ENCODE measurements at regions not wholly inside any gene's neighbourhood (a gene's known extent, or its start where the extent isn't known, plus 50 kb on each side); places are given as distances from the start of the nearest gene placed in this dataset.

- TF ChIP-seq EZH2phosphoT487 (IDR thresholded peaks at IDR 0.05; ENCODE audit: borderline replicate concordance, low read depth, low read length) (no peak), CTCF (conservative IDR thresholded peaks at IDR 0.05; ENCODE audit: low read length) (no peak)
- H3K79me2 ChIP-seq (ENCODE audit: insufficient read depth, low read depth, low read length), result no peaks in the 10 kb centered on the region
- no peaks in the 10 kb centered on the region for H3K36me3 ChIP-seq (ENCODE audit: insufficient read depth, low read length)
- H2AFZ ChIP-seq (ENCODE audit: low read length), result no peak overlapping the region
- no peaks in the 10 kb centered on the region for H4K20me1 ChIP-seq (ENCODE audit: insufficient read depth, low read length)
- H3K9me2 ChIP-seq (ENCODE audit: insufficient read depth, low read length), result no peaks in the 10 kb centered on the region
- no peaks in the 10 kb centered on the region for H3K4me1 ChIP-seq (ENCODE audit: insufficient read depth, low read length, poor library complexity, severe bottlenecking)
- ChIA-PET POLR2A (no interaction called here), CTCF (ENCODE audit: unreplicated experiment) (no interaction called here)
- no peak overlapping the region for H3K4me2 ChIP-seq (ENCODE audit: low read length)
- intact Hi-C loops (cut with micrococcal nuclease; ENCODE audit: unreplicated experiment), result no loop called here
- H3K4me3 ChIP-seq (ENCODE audit: low read depth, low read length, poor library complexity, severe bottlenecking), result no peak overlapping the region
- DNase-seq (ENCODE audit: low spot score), result no peak
- no TSS peak for BruUV-seq (replicated peaks)
- H3K9me3 ChIP-seq (ENCODE audit: low read length), result no peaks in the 10 kb centered on the region
- no peak overlapping the region for H3K27ac ChIP-seq (ENCODE audit: low read depth, low read length, poor library complexity, severe bottlenecking)
These were observed 1164.4 kb upstream of the IGFBP7 start for GRCh38 chr4:58274553-58274952.

GRCh38 chr4:58272311-58272710, 1162.1 kb upstream of the IGFBP7 start:
- no peaks in the 10 kb centered on the region for H3K79me2 ChIP-seq (ENCODE audit: insufficient read depth, low read depth, low read length)
- no peaks in the 10 kb centered on the region for H4K20me1 ChIP-seq (ENCODE audit: insufficient read depth, low read length)
- DNase-seq (ENCODE audit: low spot score), result no peak
- H3K4me3 ChIP-seq (ENCODE audit: low read depth, low read length, poor library complexity, severe bottlenecking), result no peak overlapping the region
- no peak overlapping the region for H3K4me2 ChIP-seq (ENCODE audit: low read length)
- H3K9me2 ChIP-seq (ENCODE audit: insufficient read depth, low read length), result no peaks in the 10 kb centered on the region
- ChIA-PET CTCF (ENCODE audit: unreplicated experiment) (no interaction called here), POLR2A (no interaction called here)
- TF ChIP-seq EZH2phosphoT487 (IDR thresholded peaks at IDR 0.05; ENCODE audit: borderline replicate concordance, low read depth, low read length), result no peak
- no peak for TF ChIP-seq CTCF (conservative IDR thresholded peaks at IDR 0.05; ENCODE audit: low read length)
- no TSS peak for BruUV-seq (replicated peaks)
- no peaks in the 10 kb centered on the region for H3K36me3 ChIP-seq (ENCODE audit: insufficient read depth, low read length)
- H3K9me3 ChIP-seq (ENCODE audit: low read length), result no peaks in the 10 kb centered on the region
- intact Hi-C loops (cut with micrococcal nuclease; ENCODE audit: unreplicated experiment), result no loop called here
- H2AFZ ChIP-seq (ENCODE audit: low read length), result no peak overlapping the region
- no peaks in the 10 kb centered on the region for H3K4me1 ChIP-seq (ENCODE audit: insufficient read depth, low read length, poor library complexity, severe bottlenecking)
- no peak overlapping the region for H3K27ac ChIP-seq (ENCODE audit: low read depth, low read length, poor library complexity, severe bottlenecking)

GRCh38 chr4:58265734-58266133, 1155.5 kb upstream of the IGFBP7 start:
- Histone ChIP-seq H2AFZ (ENCODE audit: low read length) (no peak overlapping the region), H3K4me2 (ENCODE audit: low read length) (no peak overlapping the region), H3K36me3 (ENCODE audit: insufficient read depth, low read length) (no peaks in the 10 kb centered on the region), H3K79me2 (ENCODE audit: insufficient read depth, low read depth, low read length) (no peaks in the 10 kb centered on the region), H3K9me3 (ENCODE audit: low read length) (no peaks in the 10 kb centered on the region), H3K4me1 (ENCODE audit: insufficient read depth, low read length, poor library complexity, severe bottlenecking) (no peaks in the 10 kb centered on the region), H3K9me2 (ENCODE audit: insufficient read depth, low read length) (no peaks in the 10 kb centered on the region), H3K4me3 (ENCODE audit: low read depth, low read length, poor library complexity, severe bottlenecking) (no peak overlapping the region), H4K20me1 (ENCODE audit: insufficient read depth, low read length) (no peaks in the 10 kb centered on the region), H3K27ac (ENCODE audit: low read depth, low read length, poor library complexity, severe bottlenecking) (no peak overlapping the region)
- CTCF ChIA-PET (ENCODE audit: unreplicated experiment), result no interaction called here
- intact Hi-C loops (cut with micrococcal nuclease; ENCODE audit: unreplicated experiment), result no loop called here
- no TSS peak for BruUV-seq (replicated peaks)
- no peak for DNase-seq (ENCODE audit: low spot score)
- POLR2A ChIA-PET, result no interaction called here
- TF ChIP-seq CTCF (conservative IDR thresholded peaks at IDR 0.05; ENCODE audit: low read length) (no peak), EZH2phosphoT487 (IDR thresholded peaks at IDR 0.05; ENCODE audit: borderline replicate concordance, low read depth, low read length) (no peak)
